H1 (cell line): ENCODE measurements at regions not wholly inside any gene's neighbourhood (a gene's known extent, or its start where the extent isn't known, plus 50 kb on each side); places are given as distances from the start of the nearest gene placed in this dataset.

Experiments used
- CTCF ChIA-PET: fragments of 300-600 bp; sonication (Branson Sonifier 250); formaldehyde crosslinking; loops from one replicate; lab custom pipeline; 2021; ENCODE audit not compliant: partially characterized antibody; lab: Charles Lee
- POLR2A ChIA-PET: fragments of 300-600 bp; sonication (Branson Sonifier 250); formaldehyde crosslinking; loops from one replicate; lab custom pipeline; 2021; ENCODE audit warnings: inconsistent platforms; ENCODE audit not compliant: partially characterized antibody; lab: Charles Lee
- DNase-seq, 2 experiments: peaks; one replicate each; pipeline versions ENCODE4 v3.0.0 to v3.0.0-alpha.2; 2010 to 2022; ENCODE audit warnings: low spot score in 2 of 2, low read depth in 1 of 2, mixed read lengths in 1 of 2
- FAIRE-seq: peaks from 2 replicates; lab custom pipeline; 2011; peaks lifted over from hg19 to GRCh38; lab: Jason Lieb, UNC
- H2AFZ ChIP-seq: 2 replicates; pipeline ENCODE4 v1.8.1; 2012; ENCODE audit warnings: low read length, inconsistent platforms
- H2AK5ac ChIP-seq: 2 replicates; pipeline ENCODE4 v1.6.1; 2013; ENCODE audit warnings: low read depth, low read length
- H2BK120ac ChIP-seq: replicated peaks from 2 replicates; pipeline ENCODE3; 2013; ENCODE audit warnings: low read depth, low read length, inconsistent platforms
- H2BK12ac ChIP-seq: 2 replicates; pipeline ENCODE4 v1.6.1; 2013; ENCODE audit warnings: low read depth, low read length
- H2BK15ac ChIP-seq: 2 replicates; pipeline ENCODE4 v1.6.1; 2013; ENCODE audit warnings: low read length
- H2BK20ac ChIP-seq: 2 replicates; pipeline ENCODE4 v1.6.1; 2013; ENCODE audit warnings: low read length
- H2BK5ac ChIP-seq: 2 replicates; pipeline ENCODE4 v1.6.1; 2013; ENCODE audit warnings: low read depth, low read length
- H3K14ac ChIP-seq: 2 replicates; pipeline ENCODE4 v1.6.1; 2013; ENCODE audit warnings: inconsistent platforms; ENCODE audit not compliant: insufficient read length
- H3K18ac ChIP-seq: 2 replicates; pipeline ENCODE4 v1.6.1; 2013; ENCODE audit warnings: low read length; ENCODE audit errors: extremely low read depth
- H3K23ac ChIP-seq: 2 replicates; pipeline ENCODE4 v1.6.1; 2013; ENCODE audit warnings: inconsistent platforms; ENCODE audit not compliant: insufficient read length
- H3K23me2 ChIP-seq: 2 replicates; pipeline ENCODE4 v1.6.1; 2013; ENCODE audit warnings: low read depth, low read length
- H3K27ac ChIP-seq: 2 replicates; pipeline ENCODE4 v1.6.1; 2011; ENCODE audit warnings: low read depth, low read length, inconsistent platforms
- H3K27me3 ChIP-seq, 4 experiments: replicated peaks in 1 of 4; 1 replicate in 1 of 4; 2 replicates in 3 of 4; pipeline versions ENCODE4 v1.6.1 to v1.8.1; 2011 to 2013; ENCODE audit warnings: low read length in 3 of 4, mild to moderate bottlenecking in 3 of 4, inconsistent platforms in 2 of 4, mixed read lengths in 2 of 4, moderate library complexity in 1 of 4; ENCODE audit not compliant: control insufficient read depth in 3 of 4, insufficient read depth in 3 of 4; ENCODE audit errors: extremely low read depth in 1 of 4
- H3K36me3 ChIP-seq, 4 experiments: 2 replicates each; pipeline versions ENCODE4 v1.6.1 to v1.8.1; 2011 to 2013; ENCODE audit warnings: mild to moderate bottlenecking in 4 of 4, low read length in 3 of 4, moderate library complexity in 2 of 4, control low read depth in 1 of 4, inconsistent platforms in 1 of 4; ENCODE audit not compliant: insufficient read depth in 4 of 4, control insufficient read depth in 2 of 4
- H3K4ac ChIP-seq: replicated peaks from 2 replicates; pipeline ENCODE3; 2013; ENCODE audit warnings: low read length, low read depth, mixed read lengths, inconsistent platforms; ENCODE audit not compliant: insufficient read length
- H3K4me1 ChIP-seq, 4 experiments: replicated peaks in 1 of 4; 1 replicate in 1 of 4; 2 replicates in 3 of 4; pipeline versions ENCODE4 v1.6.1 to v1.8.1; 2011 to 2013; ENCODE audit warnings: low read length in 3 of 4, inconsistent platforms in 2 of 4, mixed read lengths in 1 of 4; ENCODE audit not compliant: insufficient read depth in 4 of 4, control insufficient read depth in 3 of 4
- H3K4me2 ChIP-seq, 2 experiments: 2 replicates each; pipeline versions ENCODE4 v1.6.1 to v1.8.1; 2011 to 2013; ENCODE audit warnings: low read depth in 2 of 2, low read length in 2 of 2, control low read depth in 1 of 2, inconsistent platforms in 1 of 2, mild to moderate bottlenecking in 1 of 2; ENCODE audit not compliant: insufficient read depth in 1 of 2
- H3K4me3 ChIP-seq, 4 experiments: fragments of 200-600, 300-600 bp in 1 of 4; sonication (generic), shearing (Covaris generic), sonication (Bioruptor Twin) in 1 of 4; 2 replicates each; pipeline versions ENCODE4 v1.5.1 to v1.8.1; 2011 to 2016; ENCODE audit warnings: low read length in 4 of 4, low read depth in 3 of 4, control low read depth in 2 of 4, inconsistent platforms in 2 of 4, mild to moderate bottlenecking in 2 of 4, mixed read lengths in 1 of 4, moderate library complexity in 1 of 4; ENCODE audit not compliant: insufficient read depth in 2 of 4; ENCODE audit errors: extremely low read depth in 1 of 4
- H3K56ac ChIP-seq: replicated peaks from 2 replicates; pipeline ENCODE3; 2013; ENCODE audit warnings: low read depth, mild to moderate bottlenecking, mixed read lengths, low read length, inconsistent platforms; ENCODE audit not compliant: insufficient read length
- H3K79me1 ChIP-seq: 2 replicates; pipeline ENCODE4 v1.6.1; 2013; ENCODE audit warnings: low read depth, low read length, control low read depth
- H3K79me2 ChIP-seq, 2 experiments: 2 replicates each; pipeline versions ENCODE4 v1.6.1 to v1.8.1; 2012 to 2013; ENCODE audit warnings: low read length in 2 of 2, mild to moderate bottlenecking in 2 of 2, inconsistent platforms in 1 of 2; ENCODE audit not compliant: insufficient read depth in 2 of 2, control insufficient read depth in 1 of 2
- H3K9ac ChIP-seq, 4 experiments: replicated peaks in 1 of 4; 1 replicate in 1 of 4; 2 replicates in 3 of 4; pipeline versions ENCODE4 v1.6.1 to v1.8.1; 2011 to 2013; ENCODE audit warnings: low read depth in 3 of 4, low read length in 3 of 4, control low read depth in 2 of 4, mild to moderate bottlenecking in 2 of 4, moderate library complexity in 2 of 4, inconsistent platforms in 1 of 4; ENCODE audit errors: extremely low read depth in 1 of 4
- H3K9me3 ChIP-seq, 2 experiments: 2 replicates each; pipeline versions ENCODE4 v1.6.1 to v1.8.1; 2012 to 2013; ENCODE audit warnings: mild to moderate bottlenecking in 2 of 2, moderate library complexity in 2 of 2, control low read depth in 1 of 2, inconsistent platforms in 1 of 2, low read depth in 1 of 2, low read length in 1 of 2, mixed read lengths in 1 of 2; ENCODE audit not compliant: insufficient read depth in 2 of 2
- H4K20me1 ChIP-seq, 2 experiments: replicated peaks in 1 of 2; 2 replicates each; pipeline versions ENCODE3 to v1.8.1; 2011 to 2013; ENCODE audit warnings: inconsistent platforms in 2 of 2, low read length in 2 of 2, mild to moderate bottlenecking in 1 of 2; ENCODE audit not compliant: insufficient read depth in 2 of 2, control insufficient read depth in 1 of 2
- H4K5ac ChIP-seq: 2 replicates; pipeline ENCODE4 v1.6.1; 2013; ENCODE audit warnings: low read length, low read depth, mixed read lengths, inconsistent platforms; ENCODE audit not compliant: insufficient read length
- H4K8ac ChIP-seq: 2 replicates; pipeline ENCODE4 v1.8.0; 2013; ENCODE audit warnings: mild to moderate bottlenecking, moderate library complexity, low read length, inconsistent platforms; ENCODE audit not compliant: insufficient read depth; ENCODE audit errors: extremely low read depth
- H4K91ac ChIP-seq: replicated peaks from 2 replicates; pipeline ENCODE3; 2013; ENCODE audit warnings: low read length, mixed read lengths, inconsistent platforms; ENCODE audit not compliant: insufficient read length
- ASH2L ChIP-seq: fragments of 200-600, 300-600 bp; sonication (generic); IDR thresholded peaks from one replicate; pipeline ENCODE4 v1.7.1; 2017; ENCODE audit warnings: low read length
- POLR2AphosphoS5 ChIP-seq: IDR thresholded peaks from 2 replicates; pipeline ENCODE4 v1.6.1; 2011; ENCODE audit warnings: low read depth, low read length
- RAD21 ChIP-seq, 2 experiments: IDR thresholded peaks in 1 of 2; conservative IDR thresholded peaks in 1 of 2; 2 replicates each; pipeline ENCODE4 v1.6.1; 2011; ENCODE audit warnings: low read depth in 2 of 2, low read length in 2 of 2, improper control_type of control experiment in 1 of 2, inconsistent platforms in 1 of 2, mild to moderate bottlenecking in 1 of 2, moderate library complexity in 1 of 2
- WGBS, 2 experiments: shearing (Covaris generic) in 1 of 2; methylation state at CpG; one replicate each; pipeline versions ENCODE4 v1.1.6 to v1.1.7; 2013 to 2015; ENCODE audit warnings: low lambda C conversion rate in 2 of 2, mixed read lengths in 2 of 2, inconsistent platforms in 1 of 2, low coverage in 1 of 2, missing lambda C conversion rate in 1 of 2; ENCODE audit not compliant: insufficient replicate concordance in 2 of 2, insufficient coverage in 1 of 2, insufficient read length in 1 of 2; ENCODE audit errors: extremely low coverage in 1 of 2, missing lambda C conversion rate in 1 of 2; 5-methylcytosine and 5-hydroxymethylcytosine counted together
- TF ChIP-seq, protein P1 (sequence below), 3 experiments: IDR thresholded peaks; 1 replicate in 2 of 3; 2 replicates in 1 of 3; pipeline versions ENCODE4 v1.5.1 to v1.6.1; 2011; ENCODE audit warnings: low read length in 3 of 3, mild to moderate bottlenecking in 3 of 3, inconsistent platforms in 2 of 3, low read depth in 1 of 3, moderate library complexity in 1 of 3; ENCODE audit not compliant: insufficient read depth in 1 of 3; ENCODE audit errors: control extremely low read depth in 1 of 3

- Histone ChIP-seq H3K4ac (no peak overlapping the region), H3K18ac (no peak overlapping the region), H4K5ac (no peak overlapping the region), H3K79me2 (no peaks in the 10 kb centered on the region), H2AFZ (no peak overlapping the region), H2BK5ac (no peak overlapping the region), H3K4me1 (peaks cover 0 to 2% (median 0%) of the 10 kb centered on the region in 4 experiments; a peak in 1 of 7 replicates), H3K4me2 (no peak overlapping the region), H2BK15ac (no peak overlapping the region), H2BK12ac (no peak overlapping the region), H3K27me3 (no peaks in the 10 kb centered on the region), H2BK20ac (no peak overlapping the region), H3K56ac (no peak overlapping the region), H2AK5ac (no peak overlapping the region), H4K8ac (no peak overlapping the region), H3K23me2 (no peaks in the 10 kb centered on the region), H3K9me3 (no peaks in the 10 kb centered on the region), H4K20me1 (no peaks in the 10 kb centered on the region), H3K4me3 (no peak overlapping the region), H3K27ac (no peak overlapping the region), H2BK120ac (no peak overlapping the region), H3K9ac (no peak overlapping the region), H3K14ac (no peak overlapping the region), H3K23ac (no peak overlapping the region), H3K79me1 (no peaks in the 10 kb centered on the region), H3K36me3 (no peaks in the 10 kb centered on the region), H4K91ac (no peak overlapping the region)
- TF ChIP-seq POLR2AphosphoS5 (no peak), RAD21 (IDR thresholded peaks at IDR 0.05 in 1 of 2, conservative IDR thresholded peaks at IDR 0.05 in 1 of 2; ENCODE audit: low read depth in 2 of 2, low read length in 2 of 2) (peak; percentile 81 to 84), ASH2L (no peak)
- TF ChIP-seq, protein P1, sequence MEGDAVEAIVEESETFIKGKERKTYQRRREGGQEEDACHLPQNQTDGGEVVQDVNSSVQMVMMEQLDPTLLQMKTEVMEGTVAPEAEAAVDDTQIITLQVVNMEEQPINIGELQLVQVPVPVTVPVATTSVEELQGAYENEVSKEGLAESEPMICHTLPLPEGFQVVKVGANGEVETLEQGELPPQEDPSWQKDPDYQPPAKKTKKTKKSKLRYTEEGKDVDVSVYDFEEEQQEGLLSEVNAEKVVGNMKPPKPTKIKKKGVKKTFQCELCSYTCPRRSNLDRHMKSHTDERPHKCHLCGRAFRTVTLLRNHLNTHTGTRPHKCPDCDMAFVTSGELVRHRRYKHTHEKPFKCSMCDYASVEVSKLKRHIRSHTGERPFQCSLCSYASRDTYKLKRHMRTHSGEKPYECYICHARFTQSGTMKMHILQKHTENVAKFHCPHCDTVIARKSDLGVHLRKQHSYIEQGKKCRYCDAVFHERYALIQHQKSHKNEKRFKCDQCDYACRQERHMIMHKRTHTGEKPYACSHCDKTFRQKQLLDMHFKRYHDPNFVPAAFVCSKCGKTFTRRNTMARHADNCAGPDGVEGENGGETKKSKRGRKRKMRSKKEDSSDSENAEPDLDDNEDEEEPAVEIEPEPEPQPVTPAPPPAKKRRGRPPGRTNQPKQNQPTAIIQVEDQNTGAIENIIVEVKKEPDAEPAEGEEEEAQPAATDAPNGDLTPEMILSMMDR (IDR thresholded peaks at IDR 0.05; ENCODE audit: control extremely low read depth in 1 of 3, insufficient read depth in 1 of 3, low read depth in 1 of 3, low read length in 3 of 3) = peak in 2 of 3 experiments; percentile 38 to 49; a peak in 2 of 4 replicates
- DNase-seq (no peak), FAIRE-seq (peak; percentile 87)
- POLR2A ChIA-PET = no interaction called here
- 88% methylated on average over 4 of the region's 4 CpGs; no CpG with 5 or more reads in 1 of the 2 experiments for WGBS, 2 experiments
- CTCF ChIA-PET = interaction anchor here (0.6 to 1.3 kb wide), 12 partner anchors 10 to 1261 kb away, joined by 3 to 5 read pairs (median 3); no protein-coding TSS in a partner anchor
These were observed 109.5 kb upstream of the HSF2 start for GRCh38 chr6:122289762-122290539.
